ENCODE measurements at regions not wholly inside any gene's neighbourhood (a gene's known extent, or its start where the extent isn't known, plus 50 kb on each side); places are given as distances from the start of the nearest gene placed in this dataset.

DNA sequence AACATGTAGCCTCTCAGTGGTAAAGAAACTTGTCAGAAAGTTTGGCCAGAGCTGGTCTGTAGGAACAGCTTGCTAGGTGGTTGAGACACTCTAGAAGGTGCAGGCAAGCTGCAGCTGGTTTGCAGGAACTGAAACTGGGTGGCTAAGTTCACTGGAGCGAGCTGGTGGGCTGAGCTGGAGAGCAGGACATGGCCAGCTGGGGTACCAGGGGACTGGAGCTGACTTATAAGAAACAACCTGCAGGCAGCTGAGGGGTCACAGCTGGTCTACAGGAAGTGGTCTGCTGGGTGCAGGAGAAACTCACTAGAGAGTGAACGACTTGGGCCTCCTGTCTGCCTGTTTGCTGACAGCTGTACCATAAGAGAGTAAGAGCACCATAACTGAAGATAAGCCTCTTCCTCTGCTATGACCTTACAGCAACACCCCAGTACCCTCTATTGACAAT, 157.1 kb upstream of the LNX1 start:
- Mint-ChIP-seq H3K4me3 (no peak overlapping the region), H3K9me3 (peaks cover 0 to 2% (median 0%) of the 10 kb centered on the region in 6 donors), H3K27me3 (ENCODE audit: low read depth in 3 of 3) (peaks cover 0 to 3% (median 3%) of the 10 kb centered on the region in 3 donors), H3K4me1 (no peaks in the 10 kb centered on the region), H3K27ac (no peak overlapping the region), H3K36me3 (no peaks in the 10 kb centered on the region)
- no peak for DNase-seq

DNA sequence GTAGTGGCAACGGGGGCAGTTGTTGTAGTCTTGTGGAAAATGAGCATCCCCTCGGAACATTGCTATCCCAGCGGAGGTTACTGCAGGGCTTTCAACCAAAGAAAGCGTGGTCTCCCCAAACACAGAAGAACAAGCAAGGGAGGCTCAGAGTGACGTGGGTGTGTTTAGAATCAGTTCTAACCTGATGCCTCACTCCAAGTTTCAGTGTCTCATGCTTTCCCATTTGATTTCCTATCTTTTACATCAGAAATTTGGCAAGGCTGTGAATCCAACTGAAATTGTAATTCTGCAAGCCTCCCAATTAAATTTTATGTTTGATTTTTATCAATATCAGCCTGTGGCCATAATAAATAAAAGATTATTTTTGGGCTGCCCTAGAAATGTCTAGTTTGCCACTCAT, 156.1 kb upstream of the LNX1 start:
- Mint-ChIP-seq H3K9me3 (peaks cover 0 to 2% (median 0%) of the 10 kb centered on the region in 6 donors), H3K4me3 (no peak overlapping the region), H3K4me1 (no peaks in the 10 kb centered on the region), H3K27ac (no peak overlapping the region), H3K36me3 (no peaks in the 10 kb centered on the region), H3K27me3 (ENCODE audit: low read depth in 3 of 3) (peaks cover 0 to 3% (median 0%) of the 10 kb centered on the region in 3 donors)
- no peak for DNase-seq

DNA sequence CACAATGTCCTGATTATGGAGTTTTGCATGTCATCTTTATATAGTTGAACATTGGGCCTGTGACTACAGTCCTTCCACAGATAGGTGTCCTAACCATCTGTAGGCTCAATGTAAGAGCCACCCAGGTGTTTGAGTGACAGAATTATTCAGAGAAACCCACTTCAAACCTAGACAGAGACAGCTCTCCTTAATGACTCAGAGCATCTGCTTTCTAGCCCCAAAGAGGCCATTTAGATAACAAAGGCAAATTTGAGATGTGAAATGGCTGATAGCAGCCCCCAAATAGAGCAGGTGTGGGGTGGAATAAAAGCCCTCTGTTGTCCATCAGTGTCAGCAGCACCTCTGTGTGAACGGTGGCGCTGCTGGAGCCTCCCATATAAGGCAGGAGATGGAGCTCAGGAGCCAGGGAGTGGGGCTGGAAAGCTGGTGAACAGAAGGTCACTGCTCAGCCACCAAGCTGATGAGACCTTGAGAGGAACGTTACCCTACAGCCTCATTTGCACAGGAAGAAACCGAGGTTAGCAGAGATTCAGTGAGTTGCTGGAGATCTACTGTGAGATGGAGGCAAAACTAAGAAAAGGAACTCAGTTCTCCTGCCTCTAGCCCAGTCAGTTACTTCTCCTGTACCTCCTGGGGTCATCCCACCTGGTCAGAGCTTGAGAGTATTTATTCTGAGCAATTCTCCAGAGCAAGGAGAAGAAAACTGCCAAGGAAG, 153.3 kb upstream of the LNX1 start:
- H3K4me3 Mint-ChIP-seq = no peak overlapping the region
- no peaks in the 10 kb centered on the region for H3K4me1 Mint-ChIP-seq
- peaks cover 0 to 4% (median 0%) of the 10 kb centered on the region in 6 donors for H3K9me3 Mint-ChIP-seq
- peaks cover 0 to 3% (median 0%) of the 10 kb centered on the region in 3 donors for H3K27me3 Mint-ChIP-seq (ENCODE audit: low read depth in 3 of 3)
- no peak overlapping the region for H3K27ac Mint-ChIP-seq
- DNase-seq = no peak
- H3K36me3 Mint-ChIP-seq = no peaks in the 10 kb centered on the region

DNA sequence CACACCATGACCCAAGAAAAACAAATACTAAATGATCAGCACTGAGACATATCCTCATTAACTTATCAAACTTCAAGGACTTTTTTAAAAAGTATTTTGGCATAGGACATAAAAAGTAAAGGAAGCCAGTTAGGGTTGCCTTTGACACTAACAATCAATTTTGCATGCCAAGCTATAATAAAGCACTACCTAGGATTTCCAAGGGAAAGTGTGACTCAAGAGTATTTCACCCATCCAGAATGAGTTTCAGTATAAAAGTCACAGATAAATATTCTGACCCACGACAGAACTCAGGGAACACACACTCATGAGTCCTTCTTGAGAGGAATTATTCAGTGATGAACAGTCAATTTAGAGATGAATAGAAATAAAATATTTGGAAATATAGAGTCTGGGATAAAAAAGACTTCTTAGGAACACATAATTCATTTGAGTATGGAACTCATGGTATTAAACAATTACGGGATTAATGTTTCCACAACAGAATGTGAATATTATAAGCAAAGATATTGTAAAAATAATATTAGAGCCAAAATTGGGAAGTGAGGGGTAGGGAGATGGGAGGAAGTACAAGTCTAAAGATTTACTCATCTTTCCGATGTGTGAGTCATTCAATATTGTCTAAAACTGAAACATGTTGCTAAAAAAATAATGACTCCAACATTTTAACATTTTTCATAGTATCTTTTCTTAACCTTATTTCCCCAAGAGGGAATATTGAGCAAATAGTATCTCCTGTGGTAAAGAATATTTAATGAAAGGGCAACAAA, 143.5 kb upstream of the LNX1 start:
- Mint-ChIP-seq H3K9me3 (no peaks in the 10 kb centered on the region), H3K4me1 (no peaks in the 10 kb centered on the region), H3K27me3 (ENCODE audit: low read depth in 3 of 3) (peaks cover 0 to 3% (median 2%) of the 10 kb centered on the region in 3 donors), H3K4me3 (no peak overlapping the region), H3K36me3 (no peaks in the 10 kb centered on the region), H3K27ac (no peak overlapping the region)
- DNase-seq = no peak

DNA sequence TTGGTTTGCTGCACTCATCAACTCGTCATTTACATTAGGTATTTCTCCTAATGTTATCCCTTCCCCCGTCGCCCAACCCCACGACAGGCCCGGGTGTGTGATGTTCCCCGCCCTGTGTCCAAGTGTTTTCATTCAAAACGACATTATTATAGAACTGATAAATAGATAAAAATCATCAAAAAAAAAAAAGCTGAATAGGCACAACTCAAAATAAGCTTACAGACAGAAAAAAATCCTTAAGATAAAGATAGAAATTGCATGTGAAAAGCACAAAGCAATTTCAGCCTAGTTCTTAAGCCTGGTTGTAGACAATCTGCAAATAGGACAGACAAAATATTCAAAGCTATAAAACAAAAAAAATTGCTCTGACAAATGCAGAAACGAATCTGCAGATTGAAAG, 142.9 kb upstream of the LNX1 start:
- Mint-ChIP-seq H3K36me3 (no peaks in the 10 kb centered on the region), H3K4me1 (no peaks in the 10 kb centered on the region), H3K27ac (no peak overlapping the region), H3K9me3 (no peaks in the 10 kb centered on the region), H3K27me3 (ENCODE audit: low read depth in 3 of 3) (peaks cover 0 to 3% (median 2%) of the 10 kb centered on the region in 3 donors), H3K4me3 (no peak overlapping the region)
- no peak for DNase-seq

DNA sequence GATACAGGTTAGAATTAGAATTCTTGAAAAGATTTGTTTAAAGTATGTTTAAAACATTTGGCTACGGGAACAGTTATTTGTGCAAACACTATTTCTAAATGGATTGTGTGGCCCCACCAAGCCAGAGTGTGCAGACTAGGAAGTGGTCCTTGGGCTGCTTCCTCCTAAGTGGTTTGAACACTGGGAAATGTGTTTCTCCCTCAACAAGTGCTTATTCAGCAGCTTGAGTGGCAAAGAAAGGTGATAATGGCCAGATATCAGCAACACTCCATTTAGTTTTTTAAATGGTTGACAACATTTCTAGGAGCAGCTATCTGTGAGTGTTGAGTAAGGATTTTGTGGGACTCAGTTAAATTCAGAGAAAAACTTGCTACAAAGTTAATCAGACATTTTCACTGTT, 141.4 kb upstream of the LNX1 start:
- H3K27ac Mint-ChIP-seq = no peak overlapping the region
- no peaks in the 10 kb centered on the region for H3K9me3 Mint-ChIP-seq
- peaks cover 0 to 3% (median 2%) of the 10 kb centered on the region in 3 donors for H3K27me3 Mint-ChIP-seq (ENCODE audit: low read depth in 3 of 3)
- H3K4me3 Mint-ChIP-seq = no peak overlapping the region
- H3K4me1 Mint-ChIP-seq = no peaks in the 10 kb centered on the region
- no peaks in the 10 kb centered on the region for H3K36me3 Mint-ChIP-seq
- DNase-seq = no peak

DNA sequence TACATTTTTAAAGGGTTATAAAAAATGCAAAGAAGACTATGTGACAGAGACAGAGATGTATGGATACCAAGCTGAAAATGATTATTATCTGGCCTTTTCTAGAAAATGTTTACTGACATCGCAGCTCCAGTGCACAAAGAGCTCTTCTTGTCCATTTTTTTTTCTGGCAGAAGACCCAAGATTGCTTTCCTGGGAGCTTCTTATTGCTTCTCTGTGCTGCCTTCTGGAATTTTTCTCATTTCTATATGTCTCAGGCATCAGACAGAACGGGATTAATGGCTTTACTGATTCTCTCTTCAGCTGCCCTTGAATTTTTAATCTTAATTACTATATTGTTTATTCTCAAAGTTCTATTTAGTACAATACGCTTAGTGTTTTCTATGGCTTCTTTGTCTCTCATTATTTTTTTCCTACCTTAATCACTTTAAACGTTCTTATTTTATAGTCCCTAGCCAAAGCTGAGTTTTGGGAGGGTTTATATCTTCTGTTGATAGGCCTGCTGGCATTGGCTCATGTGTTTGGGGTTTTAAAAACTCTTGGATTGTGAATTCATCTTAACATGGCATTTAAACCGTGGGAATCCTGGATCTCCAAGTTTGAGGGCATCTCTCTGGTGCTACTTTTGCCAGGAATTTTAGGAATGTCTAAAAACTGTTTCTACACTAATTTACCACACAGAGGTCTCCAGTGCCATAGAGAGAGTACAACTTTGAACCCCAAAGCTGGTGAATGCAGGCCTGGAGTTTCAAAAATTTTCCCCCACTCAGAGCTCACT, 138.9 kb upstream of the LNX1 start:
- Mint-ChIP-seq H3K36me3 (no peaks in the 10 kb centered on the region), H3K27me3 (ENCODE audit: low read depth in 3 of 3) (peaks cover 0 to 3% (median 2%) of the 10 kb centered on the region in 3 donors), H3K4me3 (no peak overlapping the region), H3K4me1 (no peaks in the 10 kb centered on the region), H3K27ac (no peak overlapping the region), H3K9me3 (no peaks in the 10 kb centered on the region)
- DNase-seq = no peak

DNA sequence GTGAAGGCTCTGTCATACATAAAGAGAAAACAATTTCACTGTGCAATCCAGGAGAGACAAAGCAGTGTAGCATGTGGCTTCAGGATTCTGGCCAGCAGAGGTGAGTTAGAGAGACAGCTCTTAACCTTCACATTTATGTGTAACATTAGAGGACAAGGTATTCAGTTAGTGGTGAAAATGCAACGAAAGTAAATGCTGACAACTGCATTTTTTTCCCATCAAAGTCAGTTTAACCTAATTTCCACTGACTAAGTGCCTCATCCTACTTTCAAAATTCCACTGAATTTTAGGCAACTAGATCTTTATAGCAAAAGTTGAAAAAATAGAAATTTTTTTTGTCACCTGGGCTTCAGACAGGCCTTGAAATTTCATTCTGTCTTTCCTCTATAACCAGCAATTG, 130.8 kb upstream of the LNX1 start:
- no peak for DNase-seq
- no peak overlapping the region for H3K27ac Mint-ChIP-seq
- H3K4me3 Mint-ChIP-seq = no peak overlapping the region
- no peaks in the 10 kb centered on the region for H3K36me3 Mint-ChIP-seq
- peaks cover 0 to 5% (median 3%) of the 10 kb centered on the region in 3 donors for H3K27me3 Mint-ChIP-seq (ENCODE audit: low read depth in 3 of 3)
- H3K9me3 Mint-ChIP-seq = peaks cover 0 to 2% (median 0%) of the 10 kb centered on the region in 6 donors
- H3K4me1 Mint-ChIP-seq = no peaks in the 10 kb centered on the region

DNA sequence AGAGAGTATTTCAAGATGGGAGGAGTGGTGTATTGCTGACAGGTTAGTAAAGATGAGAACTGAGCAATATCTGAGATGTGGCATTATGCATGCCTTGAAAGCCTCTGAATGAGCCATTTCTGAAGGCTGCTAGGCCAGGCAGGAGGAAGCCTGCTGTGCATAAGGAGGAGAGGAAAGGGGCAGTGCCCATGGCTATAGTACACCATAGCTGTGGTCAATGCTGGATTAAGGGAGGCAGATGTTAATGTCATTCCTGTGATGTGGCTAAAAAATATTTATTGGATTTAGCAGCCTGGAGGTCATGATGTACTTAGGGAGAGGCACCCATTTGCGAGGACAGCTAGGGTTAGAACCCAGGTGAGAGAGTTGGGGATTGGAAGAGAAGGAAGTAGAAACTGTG, 130.0 kb upstream of the LNX1 start:
- Mint-ChIP-seq H3K4me1 (no peaks in the 10 kb centered on the region), H3K9me3 (peaks cover 0 to 2% (median 0%) of the 10 kb centered on the region in 6 donors), H3K36me3 (no peaks in the 10 kb centered on the region), H3K27ac (no peak overlapping the region), H3K4me3 (no peak overlapping the region), H3K27me3 (ENCODE audit: low read depth in 3 of 3) (peaks cover 0 to 5% (median 3%) of the 10 kb centered on the region in 3 donors)
- no peak for DNase-seq

DNA sequence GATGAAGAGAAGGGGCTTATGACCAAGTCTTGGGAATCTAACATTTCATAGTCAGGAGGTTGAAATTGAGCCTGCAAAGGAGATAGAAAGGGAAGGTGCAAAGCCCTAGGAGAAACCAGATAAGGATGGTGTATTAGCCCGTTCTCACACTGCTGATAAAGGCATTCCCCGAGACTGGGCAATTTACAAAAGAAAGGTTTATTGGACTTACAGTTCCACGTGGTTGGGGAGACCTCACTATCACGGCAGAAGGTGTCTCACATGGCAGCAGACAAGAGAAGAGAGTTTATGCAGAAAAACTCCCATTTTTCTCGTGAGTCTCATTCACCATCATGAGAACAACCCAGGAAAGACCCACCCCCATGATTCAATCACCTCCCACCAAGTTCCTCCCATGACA, 129.5 kb upstream of the LNX1 start:
- H3K27ac Mint-ChIP-seq = no peak overlapping the region
- DNase-seq = no peak
- H3K4me1 Mint-ChIP-seq = no peaks in the 10 kb centered on the region
- H3K9me3 Mint-ChIP-seq = peaks cover 0 to 2% (median 0%) of the 10 kb centered on the region in 6 donors
- peaks cover 0 to 5% (median 3%) of the 10 kb centered on the region in 3 donors for H3K27me3 Mint-ChIP-seq (ENCODE audit: low read depth in 3 of 3)
- no peak overlapping the region for H3K4me3 Mint-ChIP-seq
- H3K36me3 Mint-ChIP-seq = no peaks in the 10 kb centered on the region

DNA sequence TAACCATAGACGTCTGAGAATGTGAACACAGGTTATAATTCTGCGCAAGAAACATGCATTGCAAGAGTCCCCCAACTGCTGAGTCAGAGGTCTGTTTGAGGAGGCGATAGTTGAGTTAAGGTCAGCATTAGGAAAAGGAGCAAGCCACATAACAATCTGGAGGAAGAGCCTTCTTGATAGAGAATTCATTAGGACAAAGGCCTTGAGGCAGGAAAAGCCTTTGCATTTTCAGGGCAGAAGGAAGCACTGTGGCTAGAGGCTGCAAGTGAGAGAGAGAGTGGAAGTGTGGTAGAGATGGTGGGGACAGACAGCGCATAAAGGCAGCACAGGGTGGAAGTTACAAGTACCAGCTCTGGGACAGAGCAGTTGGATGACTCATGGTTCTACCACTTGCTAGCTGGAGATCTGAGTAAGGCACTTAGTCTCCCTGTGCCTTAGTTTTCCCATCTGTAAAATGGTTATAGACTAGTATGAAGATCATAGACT, 125.8 kb upstream of the LNX1 start:
- H3K27ac Mint-ChIP-seq = no peak overlapping the region

DNA sequence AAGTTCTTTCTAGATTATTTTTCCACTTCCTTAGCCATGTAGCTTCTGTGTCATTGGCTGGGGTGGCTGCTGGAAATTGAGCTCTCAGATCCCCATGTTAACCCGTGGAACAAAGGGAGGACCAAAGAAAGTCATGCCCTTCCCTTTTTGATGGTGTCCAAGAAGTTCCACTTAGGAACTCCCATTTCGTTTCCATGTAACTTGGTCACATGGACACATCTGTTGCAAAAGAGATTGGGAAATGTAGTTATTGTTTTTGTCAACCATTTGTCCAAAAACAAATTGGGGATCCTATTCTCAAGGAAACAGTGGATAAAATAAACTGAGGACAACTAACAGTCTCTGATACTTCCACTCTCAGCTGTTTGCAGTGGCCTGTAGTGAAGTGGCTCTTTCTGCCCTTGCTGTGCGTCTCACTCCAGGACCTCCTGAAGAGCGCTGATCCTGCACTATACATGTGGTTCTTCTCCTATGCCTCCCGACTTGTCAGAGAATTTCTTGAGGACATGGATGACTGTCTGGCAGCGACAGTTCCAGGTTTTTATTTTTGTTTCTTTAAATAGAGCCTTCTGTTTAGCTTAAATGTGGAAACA, 125.3 kb upstream of the LNX1 start:
- no peak overlapping the region for H3K4me3 Mint-ChIP-seq
- no peaks in the 10 kb centered on the region for H3K9me3 Mint-ChIP-seq
- DNase-seq = no peak
- H3K27ac Mint-ChIP-seq = no peak overlapping the region
- H3K36me3 Mint-ChIP-seq = no peaks in the 10 kb centered on the region
- H3K4me1 Mint-ChIP-seq = no peaks in the 10 kb centered on the region
- peaks cover 0 to 5% (median 3%) of the 10 kb centered on the region in 3 donors for H3K27me3 Mint-ChIP-seq (ENCODE audit: low read depth in 3 of 3)

More for the DNA sequence above, 125.8 kb upstream of the LNX1 start:
- peaks cover 0 to 5% (median 3%) of the 10 kb centered on the region in 3 donors for H3K27me3 Mint-ChIP-seq (ENCODE audit: low read depth in 3 of 3)
- H3K4me3 Mint-ChIP-seq = no peak overlapping the region
- DNase-seq = no peak
- no peaks in the 10 kb centered on the region for H3K4me1 Mint-ChIP-seq
- no peaks in the 10 kb centered on the region for H3K9me3 Mint-ChIP-seq
- no peaks in the 10 kb centered on the region for H3K36me3 Mint-ChIP-seq

DNA sequence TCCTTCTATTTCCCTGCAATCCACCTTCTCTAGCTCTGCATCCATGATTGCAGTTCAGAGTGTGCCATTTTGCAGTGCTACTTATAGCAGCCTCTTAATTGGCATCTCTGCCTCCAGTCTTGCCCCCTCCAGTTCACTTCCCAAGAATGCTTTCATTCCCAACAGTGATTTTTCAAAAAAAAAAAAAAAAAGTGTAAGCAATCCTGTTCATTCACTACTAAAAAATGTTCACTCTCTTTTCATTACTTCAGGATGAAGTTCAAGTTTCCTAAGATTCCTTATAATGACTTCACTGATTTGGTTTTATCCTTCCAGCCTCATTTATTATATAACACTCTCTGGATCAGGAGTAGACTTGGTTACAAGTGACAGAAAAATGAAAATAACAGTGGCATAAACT, 124.7 kb upstream of the LNX1 start:
- Mint-ChIP-seq H3K4me1 (no peaks in the 10 kb centered on the region), H3K36me3 (no peaks in the 10 kb centered on the region), H3K9me3 (no peaks in the 10 kb centered on the region), H3K27ac (no peak overlapping the region), H3K27me3 (ENCODE audit: low read depth in 3 of 3) (peaks cover 1 to 2% (median 2%) of the 10 kb centered on the region in 3 donors), H3K4me3 (no peak overlapping the region)
- no peak for DNase-seq
